ENCODE measurements at regions not wholly inside any gene's neighbourhood (a gene's known extent, or its start where the extent isn't known, plus 50 kb on each side); places are given as distances from the start of the nearest gene placed in this dataset.

DNA sequence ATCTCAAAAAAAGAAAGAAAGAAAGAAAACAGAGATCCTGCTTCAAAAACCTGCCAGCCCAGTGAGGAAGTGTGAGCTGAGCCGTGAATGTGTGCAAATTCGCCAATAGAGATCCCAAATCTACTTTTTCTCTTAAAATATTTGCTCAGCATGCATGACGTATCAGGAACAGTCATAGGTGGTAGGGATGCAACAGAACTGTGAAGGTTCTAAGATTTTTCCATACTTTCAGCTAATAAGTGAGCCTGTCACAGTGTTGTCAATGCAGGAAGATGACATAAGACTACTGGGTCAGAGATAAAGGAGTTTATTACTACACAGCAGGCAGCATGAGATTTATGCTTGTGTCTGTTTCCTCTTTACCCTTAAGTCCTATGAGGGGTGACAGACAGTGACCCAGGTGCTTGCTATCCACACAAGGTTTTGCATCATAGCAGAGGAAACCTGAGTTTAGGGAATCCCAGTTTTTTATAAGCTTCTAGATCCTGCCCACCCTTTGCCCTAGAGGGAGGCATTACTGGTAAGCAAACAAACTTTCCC lies 273.4 kb downstream of the BMP7 start:
- intact Hi-C loops (cut with micrococcal nuclease; ENCODE audit: unreplicated experiment) (no loop called here), in situ Hi-C loops (cut with HindIII; ENCODE audit: low pct_unique_long_range_greater_than_20kb, low sequenced_read_pairs) (no loop called here)
- TF ChIP-seq TCF7L2 (IDR thresholded peaks at IDR 0.05; ENCODE audit: low read depth, low read length) (no peak), POLR2AphosphoS5 (IDR thresholded peaks at IDR 0.05; ENCODE audit: low read depth, low read length) (no peak), SIN3A (IDR thresholded peaks at IDR 0.05; ENCODE audit: borderline replicate concordance, insufficient read depth, low read depth, low read length) (no peak)
- TF ChIP-seq, protein P1, sequence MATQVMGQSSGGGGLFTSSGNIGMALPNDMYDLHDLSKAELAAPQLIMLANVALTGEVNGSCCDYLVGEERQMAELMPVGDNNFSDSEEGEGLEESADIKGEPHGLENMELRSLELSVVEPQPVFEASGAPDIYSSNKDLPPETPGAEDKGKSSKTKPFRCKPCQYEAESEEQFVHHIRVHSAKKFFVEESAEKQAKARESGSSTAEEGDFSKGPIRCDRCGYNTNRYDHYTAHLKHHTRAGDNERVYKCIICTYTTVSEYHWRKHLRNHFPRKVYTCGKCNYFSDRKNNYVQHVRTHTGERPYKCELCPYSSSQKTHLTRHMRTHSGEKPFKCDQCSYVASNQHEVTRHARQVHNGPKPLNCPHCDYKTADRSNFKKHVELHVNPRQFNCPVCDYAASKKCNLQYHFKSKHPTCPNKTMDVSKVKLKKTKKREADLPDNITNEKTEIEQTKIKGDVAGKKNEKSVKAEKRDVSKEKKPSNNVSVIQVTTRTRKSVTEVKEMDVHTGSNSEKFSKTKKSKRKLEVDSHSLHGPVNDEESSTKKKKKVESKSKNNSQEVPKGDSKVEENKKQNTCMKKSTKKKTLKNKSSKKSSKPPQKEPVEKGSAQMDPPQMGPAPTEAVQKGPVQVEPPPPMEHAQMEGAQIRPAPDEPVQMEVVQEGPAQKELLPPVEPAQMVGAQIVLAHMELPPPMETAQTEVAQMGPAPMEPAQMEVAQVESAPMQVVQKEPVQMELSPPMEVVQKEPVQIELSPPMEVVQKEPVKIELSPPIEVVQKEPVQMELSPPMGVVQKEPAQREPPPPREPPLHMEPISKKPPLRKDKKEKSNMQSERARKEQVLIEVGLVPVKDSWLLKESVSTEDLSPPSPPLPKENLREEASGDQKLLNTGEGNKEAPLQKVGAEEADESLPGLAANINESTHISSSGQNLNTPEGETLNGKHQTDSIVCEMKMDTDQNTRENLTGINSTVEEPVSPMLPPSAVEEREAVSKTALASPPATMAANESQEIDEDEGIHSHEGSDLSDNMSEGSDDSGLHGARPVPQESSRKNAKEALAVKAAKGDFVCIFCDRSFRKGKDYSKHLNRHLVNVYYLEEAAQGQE (IDR thresholded peaks at IDR 0.05; ENCODE audit: insufficient read depth in 1 of 2, low read depth in 2 of 2, low read length in 1 of 2), result no peak
- TF ChIP-seq, protein P2, sequence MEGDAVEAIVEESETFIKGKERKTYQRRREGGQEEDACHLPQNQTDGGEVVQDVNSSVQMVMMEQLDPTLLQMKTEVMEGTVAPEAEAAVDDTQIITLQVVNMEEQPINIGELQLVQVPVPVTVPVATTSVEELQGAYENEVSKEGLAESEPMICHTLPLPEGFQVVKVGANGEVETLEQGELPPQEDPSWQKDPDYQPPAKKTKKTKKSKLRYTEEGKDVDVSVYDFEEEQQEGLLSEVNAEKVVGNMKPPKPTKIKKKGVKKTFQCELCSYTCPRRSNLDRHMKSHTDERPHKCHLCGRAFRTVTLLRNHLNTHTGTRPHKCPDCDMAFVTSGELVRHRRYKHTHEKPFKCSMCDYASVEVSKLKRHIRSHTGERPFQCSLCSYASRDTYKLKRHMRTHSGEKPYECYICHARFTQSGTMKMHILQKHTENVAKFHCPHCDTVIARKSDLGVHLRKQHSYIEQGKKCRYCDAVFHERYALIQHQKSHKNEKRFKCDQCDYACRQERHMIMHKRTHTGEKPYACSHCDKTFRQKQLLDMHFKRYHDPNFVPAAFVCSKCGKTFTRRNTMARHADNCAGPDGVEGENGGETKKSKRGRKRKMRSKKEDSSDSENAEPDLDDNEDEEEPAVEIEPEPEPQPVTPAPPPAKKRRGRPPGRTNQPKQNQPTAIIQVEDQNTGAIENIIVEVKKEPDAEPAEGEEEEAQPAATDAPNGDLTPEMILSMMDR (IDR thresholded peaks at IDR 0.05), result no peak
- no TSS peak for BruUV-seq (replicated peaks)
- CTCF ChIA-PET, result no interaction called here
- no peak overlapping the region for H3K4me3 ChIP-seq (ENCODE audit: low read depth in 2 of 2, low read length in 2 of 2)
- DNase-seq (ENCODE audit: low read depth, low spot score) (no peak), ATAC-seq (no peak)
- peaks cover 3% of the 10 kb centered on the region; the same call in 1 of the 2 replicates for H3K9me3 ChIP-seq (ENCODE audit: control insufficient read depth, insufficient read depth, low read depth, low read length)
- peaks cover 7% of the 10 kb centered on the region for H3K4me1 ChIP-seq (ENCODE audit: control insufficient read depth, insufficient read depth, low read length)
- no peaks in the 10 kb centered on the region for H3K36me3 ChIP-seq (ENCODE audit: control insufficient read depth, insufficient read depth, low read length)
- POLR2A ChIA-PET, result no interaction called here
- no peaks in the 10 kb centered on the region for H3K27me3 ChIP-seq (ENCODE audit: control insufficient read depth, insufficient read depth, low read length)
- no peak overlapping the region for H3K27ac ChIP-seq (ENCODE audit: low read length)

- H3K4me1 ChIP-seq (ENCODE audit: control insufficient read depth, insufficient read depth, low read length), result peaks cover 7% of the 10 kb centered on the region
Observed at GRCh38 chr20:56994006-56994405, 272.4 kb downstream of the BMP7 start.

More at GRCh38 chr20:56994006-56994405, 272.4 kb downstream of the BMP7 start:
- Histone ChIP-seq H3K27me3 (ENCODE audit: control insufficient read depth, insufficient read depth, low read length) (no peaks in the 10 kb centered on the region), H3K27ac (ENCODE audit: low read length) (no peak overlapping the region), H3K4me3 (ENCODE audit: low read depth in 2 of 2, low read length in 2 of 2) (no peak overlapping the region), H3K9me3 (ENCODE audit: control insufficient read depth, insufficient read depth, low read depth, low read length) (peaks cover 11% of the 10 kb centered on the region; the same call in 1 of the 2 replicates), H3K36me3 (ENCODE audit: control insufficient read depth, insufficient read depth, low read length) (no peaks in the 10 kb centered on the region)
- DNase-seq (ENCODE audit: low read depth, low spot score) (no peak), ATAC-seq (no peak)
- ChIA-PET POLR2A (no interaction called here), CTCF (interaction anchor here (0.6 to 1.2 kb wide), 2 partner anchors 345 to 444 kb away, joined by 3 to 5 read pairs; no protein-coding TSS in a partner anchor)
- TF ChIP-seq, protein P1 (IDR thresholded peaks at IDR 0.05; ENCODE audit: insufficient read depth in 1 of 2, low read depth in 2 of 2, low read length in 1 of 2), result no peak
- TF ChIP-seq SIN3A (IDR thresholded peaks at IDR 0.05; ENCODE audit: borderline replicate concordance, insufficient read depth, low read depth, low read length) (no peak), TCF7L2 (IDR thresholded peaks at IDR 0.05; ENCODE audit: low read depth, low read length) (no peak), POLR2AphosphoS5 (IDR thresholded peaks at IDR 0.05; ENCODE audit: low read depth, low read length) (no peak)
- TF ChIP-seq, protein P2 (IDR thresholded peaks at IDR 0.05), result no peak
- in situ Hi-C loops (cut with HindIII; ENCODE audit: low pct_unique_long_range_greater_than_20kb, low sequenced_read_pairs), result no loop called here
- intact Hi-C loops (cut with micrococcal nuclease; ENCODE audit: unreplicated experiment), result no loop called here
- no TSS peak for BruUV-seq (replicated peaks)
